Small intestine (tissue), 7 donors: ENCODE measurements at regions not wholly inside any gene's neighbourhood (a gene's known extent, or its start where the extent isn't known, plus 50 kb on each side); places are given as distances from the start of the nearest gene placed in this dataset.

Experiments
- DNase-seq, 2 donors: peaks; one replicate each; pipeline versions ENCODE4 v3.0.0 to v3.0.0-alpha.2; 2013
- FAIRE-seq: peaks from 2 replicates; lab custom pipeline; 2012; peaks lifted over from hg19 to GRCh38; lab: Jason Lieb, UNC
- H3K27ac ChIP-seq, 3 donors: one replicate each; pipeline ENCODE4 v1.5.1; 2013; ENCODE audit warnings: low read length in 2 of 3, mild to moderate bottlenecking in 2 of 3, control low read depth in 1 of 3, inconsistent platforms in 1 of 3, low read depth in 1 of 3, moderate library complexity in 1 of 3
- H3K27me3 ChIP-seq, 3 donors: one replicate each; pipeline ENCODE4 v1.6.1; 2013; ENCODE audit warnings: low read length in 3 of 3, inconsistent platforms in 1 of 3; ENCODE audit not compliant: control insufficient read depth in 3 of 3, insufficient read depth in 3 of 3
- H3K36me3 ChIP-seq, 3 donors: one replicate each; pipeline ENCODE4 v1.6.1; 2013; ENCODE audit warnings: low read length in 3 of 3, inconsistent platforms in 1 of 3, low read depth in 1 of 3, mild to moderate bottlenecking in 1 of 3, moderate library complexity in 1 of 3; ENCODE audit not compliant: control insufficient read depth in 3 of 3, insufficient read depth in 2 of 3
- H3K4me1 ChIP-seq, 3 donors: one replicate each; pipeline ENCODE4 v1.6.1; 2013; ENCODE audit warnings: low read length in 2 of 3, inconsistent platforms in 1 of 3, low read depth in 1 of 3, mild to moderate bottlenecking in 1 of 3, moderate library complexity in 1 of 3; ENCODE audit not compliant: control insufficient read depth in 3 of 3, insufficient read depth in 2 of 3
- H3K4me3 ChIP-seq, 3 donors: one replicate each; pipeline ENCODE4 v1.5.1; 2013; ENCODE audit warnings: low read length in 3 of 3, control low read depth in 1 of 3, inconsistent platforms in 1 of 3, low read depth in 1 of 3, mild to moderate bottlenecking in 1 of 3, moderate library complexity in 1 of 3
- H3K9me3 ChIP-seq, 2 donors: one replicate each; pipeline ENCODE4 v1.6.1; 2013; ENCODE audit warnings: low read depth in 1 of 2, low read length in 1 of 2; ENCODE audit not compliant: control insufficient read depth in 2 of 2, insufficient read depth in 1 of 2
- WGBS, 3 donors: extraction: QIAGEN DNeasy Blood & Tissue Kit; methylation state at CpG; one replicate each; pipeline ENCODE4 v1.1.7; 2013; 5-methylcytosine and 5-hydroxymethylcytosine counted together
- donor health status: healthy with polysubstance abuse.
- donor health status: control.
- donor health status: control.
- donor health status: Bipolar disorder and iron deficiency.
- donor health status: healthy.

DNA sequence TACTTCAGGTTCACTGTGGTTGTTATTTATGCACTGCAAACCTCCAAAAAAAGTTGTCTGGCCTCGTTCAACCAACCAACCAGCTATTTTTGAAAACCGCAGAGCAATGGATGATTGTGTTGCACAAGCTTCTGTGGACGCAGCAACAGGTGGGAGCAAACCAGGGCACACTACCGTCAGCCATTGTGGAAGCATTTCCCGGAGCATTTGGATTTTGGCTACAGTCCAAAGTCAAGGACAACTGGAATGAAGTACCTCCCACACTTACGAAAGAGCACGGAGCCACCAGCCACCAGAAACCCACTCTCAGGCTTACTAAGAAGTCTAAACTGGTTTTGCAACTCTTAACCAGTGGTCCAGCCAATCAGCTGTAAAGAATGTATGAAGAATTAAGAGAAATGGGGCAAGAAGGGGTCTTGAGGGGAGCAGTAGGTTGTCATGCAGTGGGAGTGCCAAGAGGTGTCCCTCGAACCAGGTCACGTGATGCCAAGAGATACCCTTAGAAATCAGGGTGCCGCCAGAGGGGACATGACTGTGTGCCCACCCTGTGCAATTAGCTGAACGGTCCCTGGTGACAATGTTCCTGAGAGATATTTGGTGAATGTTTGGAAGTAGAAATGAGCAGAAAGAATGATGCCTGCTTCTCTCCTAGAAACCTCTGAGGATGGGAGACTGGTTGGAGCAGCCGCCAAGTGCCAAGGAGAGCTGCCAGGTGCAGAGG, 68.9 kb upstream of the PCSK6 start:
- FAIRE-seq (no peak), DNase-seq (no peak)
- Histone ChIP-seq H3K4me3 (no peak overlapping the region), H3K27me3 (no peaks in the 10 kb centered on the region), H3K9me3 (no peaks in the 10 kb centered on the region), H3K27ac (no peak overlapping the region), H3K4me1 (no peaks in the 10 kb centered on the region), H3K36me3 (no peaks in the 10 kb centered on the region)
- WGBS, 3 donors, result 53 to 61% (median 53%) methylated on average over 12 of the region's 12 CpGs

DNA sequence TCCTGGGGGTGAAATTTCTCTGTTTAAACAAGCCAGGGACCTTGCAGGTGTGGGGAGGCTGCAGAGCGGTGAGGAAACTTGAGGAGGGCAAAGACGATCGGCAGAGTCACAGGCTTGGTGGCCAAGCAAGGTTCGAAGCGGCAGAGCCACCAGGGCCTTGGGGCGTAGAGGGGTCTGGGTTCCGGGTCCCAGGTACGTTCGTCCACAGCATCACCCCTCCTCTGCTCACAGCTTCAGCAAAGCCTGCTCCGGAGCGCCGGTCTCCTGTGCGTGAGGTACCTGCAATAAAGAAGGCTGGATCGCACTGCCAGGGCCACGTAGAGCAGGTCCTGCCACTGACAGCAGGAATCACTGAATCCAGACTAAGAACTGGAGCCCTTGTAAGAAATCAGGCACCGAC, 66.8 kb upstream of the PCSK6 start:
- DNase-seq, result no peak
- WGBS, 3 donors, result 82 to 89% (median 86%) methylated on average over 16 of the region's 16 CpGs
- Histone ChIP-seq H3K4me3 (no peak overlapping the region), H3K4me1 (no peaks in the 10 kb centered on the region), H3K27me3 (peaks cover 0 to 4% (median 2%) of the 10 kb centered on the region in 3 donors), H3K27ac (no peak overlapping the region), H3K36me3 (no peaks in the 10 kb centered on the region), H3K9me3 (no peaks in the 10 kb centered on the region)
- no peak for FAIRE-seq

DNA sequence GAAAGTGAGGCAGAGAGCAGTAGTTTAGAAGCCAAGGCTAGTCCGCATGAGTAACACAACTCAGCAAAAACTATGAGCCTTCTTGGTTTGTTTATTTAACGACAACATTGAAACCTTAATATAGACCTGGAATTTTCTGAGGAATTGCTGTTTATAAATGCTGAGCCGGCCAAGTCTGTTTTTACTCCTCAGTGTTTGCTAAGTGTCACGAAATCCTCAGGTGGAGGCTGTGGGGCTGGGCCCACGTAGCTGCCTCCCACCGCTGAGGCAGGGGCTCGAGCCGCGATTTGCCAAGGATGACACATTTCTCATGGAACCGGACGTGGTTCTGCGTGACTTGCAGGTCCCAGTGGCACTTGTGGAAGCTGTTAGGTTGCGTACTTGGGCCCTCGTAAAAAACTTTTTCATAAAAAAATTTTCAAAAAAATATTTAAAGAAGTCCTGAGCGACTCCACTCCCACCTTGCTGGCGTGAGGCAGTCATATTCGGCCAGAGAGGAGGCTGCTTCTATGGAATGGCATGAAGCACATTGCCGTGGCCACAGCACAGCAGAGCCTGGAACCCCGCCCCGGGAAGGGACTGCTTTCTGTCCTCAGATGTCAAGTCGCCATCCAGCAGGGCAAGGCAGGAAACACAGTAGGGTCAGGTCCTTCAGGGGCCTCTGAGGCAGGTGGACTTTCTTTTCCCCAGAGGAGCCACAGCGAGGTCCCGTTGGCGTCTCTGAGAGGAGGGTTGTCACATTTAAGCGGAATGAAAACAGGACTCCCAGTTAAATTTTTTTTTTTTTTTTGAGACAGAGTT, 64.8 kb upstream of the PCSK6 start:
- no peaks in the 10 kb centered on the region for H3K36me3 ChIP-seq
- H3K27me3 ChIP-seq, result peaks cover 0 to 4% (median 4%) of the 10 kb centered on the region in 3 donors
- H3K4me3 ChIP-seq, result no peak overlapping the region
- H3K4me1 ChIP-seq, result no peaks in the 10 kb centered on the region
- no peaks in the 10 kb centered on the region for H3K9me3 ChIP-seq
- H3K27ac ChIP-seq, result no peak overlapping the region
- WGBS, 3 donors, result 73 to 87% (median 80%) methylated on average over 25 of the region's 25 CpGs
- DNase-seq (no peak), FAIRE-seq (no peak)

DNA sequence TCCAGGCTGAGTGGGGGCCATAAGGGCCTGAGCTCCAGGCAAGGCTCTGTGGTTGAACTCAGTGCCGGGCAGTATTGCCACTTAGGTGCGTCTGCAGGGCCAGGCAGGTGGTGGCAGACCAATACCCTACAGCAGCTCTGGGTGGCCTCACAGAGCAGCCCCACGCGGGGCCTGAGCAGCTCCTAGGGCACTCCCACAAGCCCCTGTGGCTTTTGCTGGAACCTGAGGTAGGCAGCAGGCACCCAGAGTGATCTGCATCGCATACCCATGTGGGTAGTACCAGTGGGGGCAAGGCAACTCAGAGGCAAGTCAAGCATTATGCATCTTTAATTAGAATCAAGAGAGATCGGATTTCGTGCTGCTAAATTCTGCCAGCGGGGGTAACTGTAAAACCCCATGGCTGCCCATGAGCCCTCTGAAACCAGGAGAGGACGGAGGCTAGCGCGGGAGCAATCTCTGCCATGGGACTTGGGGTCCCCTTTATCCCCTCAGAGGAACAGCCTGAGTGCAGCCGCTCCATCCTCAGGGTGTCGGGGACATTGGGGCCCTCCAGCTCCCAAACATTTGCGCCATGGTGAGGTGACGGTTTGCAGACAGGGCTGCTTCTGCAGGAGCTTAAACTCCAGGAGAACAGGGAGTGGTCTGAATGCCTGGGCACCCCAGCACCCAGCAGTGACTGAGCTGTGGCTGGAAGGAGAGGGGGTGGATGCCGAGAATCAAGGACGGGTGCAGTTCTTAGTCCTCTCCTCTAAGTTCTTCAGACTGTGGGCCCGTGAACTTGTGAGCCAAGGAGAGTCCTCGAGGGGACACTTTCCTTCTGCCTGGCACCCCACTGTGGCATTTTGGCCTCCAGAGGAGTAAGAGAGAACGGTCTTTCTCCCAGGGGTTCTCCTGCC, 62.4 kb upstream of the PCSK6 start:
- FAIRE-seq, result no peak
- H3K9me3 ChIP-seq, result no peaks in the 10 kb centered on the region
- WGBS, 3 donors, result 84 to 87% (median 85%) methylated on average over 20 of the region's 20 CpGs
- no peaks in the 10 kb centered on the region for H3K4me1 ChIP-seq
- no peak overlapping the region for H3K4me3 ChIP-seq
- no peaks in the 10 kb centered on the region for H3K36me3 ChIP-seq
- no peak for DNase-seq
- H3K27ac ChIP-seq, result no peak overlapping the region
- H3K27me3 ChIP-seq, result peaks cover 0 to 4% (median 4%) of the 10 kb centered on the region in 3 donors

DNA sequence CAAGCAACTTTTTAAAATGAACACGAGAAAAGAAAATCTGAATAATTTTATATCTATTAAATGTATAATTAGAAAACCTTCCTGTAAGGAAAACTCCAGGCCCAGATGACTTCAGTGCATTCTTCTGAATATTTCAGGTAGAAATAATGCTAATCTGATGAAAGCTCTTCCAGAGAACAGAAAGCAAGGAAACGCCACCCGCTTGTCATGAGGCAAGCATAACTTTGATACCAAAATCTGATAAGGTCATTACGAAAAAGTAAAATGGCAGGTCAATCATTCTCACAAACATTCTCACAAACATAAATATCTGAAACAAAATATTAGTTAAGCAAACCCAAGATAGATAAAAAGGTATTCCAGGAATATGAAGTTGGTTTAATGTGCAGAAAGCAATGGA, 60.6 kb upstream of the PCSK6 start:
- WGBS, 3 donors, result 49 to 77% (median 56%) methylated on average over 4 of the region's 4 CpGs
- H3K36me3 ChIP-seq, result no peaks in the 10 kb centered on the region
- no peak for FAIRE-seq

DNA sequence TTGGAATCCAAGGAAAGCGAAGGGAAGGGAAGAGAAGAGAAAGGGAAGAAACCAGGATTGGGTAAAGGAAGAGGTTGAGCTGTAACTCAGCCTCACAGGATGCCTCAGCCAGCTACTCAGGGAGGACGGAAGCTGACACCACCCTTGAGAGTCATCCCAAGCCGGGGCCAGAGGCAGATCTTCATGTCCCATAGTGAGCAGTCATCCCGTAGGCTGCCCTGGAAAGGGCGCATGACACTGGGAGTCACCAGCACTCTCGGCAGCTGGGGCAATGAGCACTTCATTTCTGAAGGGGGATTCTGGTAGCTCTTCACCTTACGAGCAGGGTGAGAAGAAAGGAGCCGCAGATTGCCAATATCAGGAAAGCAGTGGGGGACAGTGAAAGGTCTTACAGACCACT, 60.1 kb upstream of the PCSK6 start:
- no peak for DNase-seq
- H3K27me3 ChIP-seq, result peaks cover 0 to 4% (median 4%) of the 10 kb centered on the region in 3 donors
- no peak for FAIRE-seq
- no peaks in the 10 kb centered on the region for H3K36me3 ChIP-seq
- no peak overlapping the region for H3K4me3 ChIP-seq
- no peaks in the 10 kb centered on the region for H3K4me1 ChIP-seq
- no peaks in the 10 kb centered on the region for H3K9me3 ChIP-seq
- H3K27ac ChIP-seq, result no peak overlapping the region
- WGBS, 3 donors, result 71 to 73% (median 72%) methylated on average over 8 of the region's 8 CpGs

More for the DNA sequence above, 60.6 kb upstream of the PCSK6 start:
- no peak overlapping the region for H3K4me3 ChIP-seq
- H3K4me1 ChIP-seq, result no peaks in the 10 kb centered on the region
- H3K27me3 ChIP-seq, result peaks cover 0 to 4% (median 4%) of the 10 kb centered on the region in 3 donors
- H3K27ac ChIP-seq, result no peak overlapping the region
- DNase-seq, result no peak
- H3K9me3 ChIP-seq, result no peaks in the 10 kb centered on the region

DNA sequence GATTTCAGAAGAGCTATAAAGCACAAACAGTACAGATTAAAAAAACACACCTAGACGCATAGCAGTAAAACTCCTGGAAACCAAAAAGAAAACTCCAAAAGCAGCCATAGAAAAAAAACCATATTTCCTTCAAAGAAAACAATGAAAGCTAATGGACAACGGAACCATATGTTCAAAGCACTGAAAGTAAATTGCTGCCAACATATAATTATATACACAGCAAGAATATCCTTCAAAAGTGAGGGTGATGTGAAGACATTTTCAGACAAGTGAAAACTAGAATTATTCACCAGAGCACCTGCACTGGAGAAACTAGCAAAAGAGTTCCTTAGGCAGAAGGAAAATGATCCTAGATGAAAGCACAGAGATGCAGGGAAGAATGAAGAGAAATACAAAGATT, 58.2 kb upstream of the PCSK6 start:
- H3K36me3 ChIP-seq, result no peaks in the 10 kb centered on the region
- H3K9me3 ChIP-seq, result no peaks in the 10 kb centered on the region
- H3K4me1 ChIP-seq, result no peaks in the 10 kb centered on the region
- H3K4me3 ChIP-seq, result no peak overlapping the region
- FAIRE-seq, result no peak
- WGBS, 3 donors, result 86 to 96% (median 88%) methylated on average over 2 of the region's 2 CpGs
- no peak overlapping the region for H3K27ac ChIP-seq
- peaks cover 0 to 6% (median 4%) of the 10 kb centered on the region in 3 donors for H3K27me3 ChIP-seq
- DNase-seq, result no peak
